ENCODE measurements at regions not wholly inside any gene's neighbourhood (a gene's known extent, or its start where the extent isn't known, plus 50 kb on each side); places are given as distances from the start of the nearest gene placed in this dataset.

GRCh38 chr1:73953586-73953985 lies 244.4 kb downstream of the LRRIQ3 start:
- no peak overlapping the region for H3K4me3 ChIP-seq
- no peak overlapping the region for H3K27ac ChIP-seq
- no peaks in the 10 kb centered on the region for H3K9me3 ChIP-seq (ENCODE audit: low read depth)
- H3K4me1 ChIP-seq (ENCODE audit: insufficient read depth) = no peaks in the 10 kb centered on the region
- no peak overlapping the region for H3K4me2 ChIP-seq (ENCODE audit: unreplicated experiment)
- H3K9ac ChIP-seq = no peak overlapping the region
- H3K9me2 ChIP-seq (ENCODE audit: insufficient read depth) = no peaks in the 10 kb centered on the region
- no peaks in the 10 kb centered on the region for H3F3A ChIP-seq (ENCODE audit: insufficient read depth)
- H3K79me2 ChIP-seq (ENCODE audit: insufficient read depth) = no peaks in the 10 kb centered on the region
- no peaks in the 10 kb centered on the region for H4K20me1 ChIP-seq (ENCODE audit: insufficient read depth)
- in situ Hi-C loops (cut with MboI) = no loop called here
- no peak overlapping the region for H2AFZ ChIP-seq
- no peaks in the 10 kb centered on the region for H3K27me3 ChIP-seq (replicated peaks; ENCODE audit: insufficient read depth)
- 22 to 24% methylated on average over 4 of the region's 4 CpGs for WGBS, 2 experiments (ENCODE audit: low coverage in 1 of 2, low lambda C conversion rate in 2 of 2, missing lambda C conversion rate in 2 of 2)
- no peaks in the 10 kb centered on the region for H3K36me3 ChIP-seq (ENCODE audit: low read depth)
- no peak for TF ChIP-seq EZH2phosphoT487 (IDR thresholded peaks at IDR 0.05; ENCODE audit: insufficient read depth, low read depth)
- DNase-seq = no peak

- no peaks in the 10 kb centered on the region for H3K9me3 ChIP-seq (ENCODE audit: low read depth)
- H3K27ac ChIP-seq = no peak overlapping the region
- no peak for TF ChIP-seq EZH2phosphoT487 (IDR thresholded peaks at IDR 0.05; ENCODE audit: insufficient read depth, low read depth)
- TF ChIP-seq EZH2 (IDR thresholded peaks at IDR 0.05; ENCODE audit: insufficient read depth, poor library complexity, severe bottlenecking) = no peak
- H3K27me3 ChIP-seq (replicated peaks; ENCODE audit: insufficient read depth) = no peaks in the 10 kb centered on the region
- 32 to 41% methylated on average over 5 of the region's 5 CpGs for WGBS, 2 experiments (ENCODE audit: low coverage in 1 of 2, low lambda C conversion rate in 2 of 2, missing lambda C conversion rate in 2 of 2)
- H3K9me2 ChIP-seq (ENCODE audit: insufficient read depth) = no peaks in the 10 kb centered on the region
- no peak overlapping the region for H3K4me3 ChIP-seq
- H3K36me3 ChIP-seq (ENCODE audit: low read depth) = no peaks in the 10 kb centered on the region
- no peaks in the 10 kb centered on the region for H3F3A ChIP-seq (ENCODE audit: insufficient read depth)
- H3K9ac ChIP-seq = no peak overlapping the region
- no peak overlapping the region for H3K4me2 ChIP-seq (ENCODE audit: unreplicated experiment)
- no peaks in the 10 kb centered on the region for H3K79me2 ChIP-seq (ENCODE audit: insufficient read depth)
- DNase-seq = no peak
- H3K4me1 ChIP-seq (ENCODE audit: insufficient read depth) = no peaks in the 10 kb centered on the region
- in situ Hi-C loops (cut with MboI) = no loop called here
- no peaks in the 10 kb centered on the region for H4K20me1 ChIP-seq (ENCODE audit: insufficient read depth)
- no peak overlapping the region for H2AFZ ChIP-seq
These were observed 244.8 kb downstream of the LRRIQ3 start for GRCh38 chr1:73953186-73953585.

- Histone ChIP-seq H3K4me3 (no peak overlapping the region), H3K27me3 (replicated peaks; ENCODE audit: insufficient read depth) (no peaks in the 10 kb centered on the region)
- in situ Hi-C loops (cut with MboI) = no loop called here
These were observed 249.9 kb downstream of the LRRIQ3 start for GRCh38 chr1:73948055-73948454.

GRCh38 chr1:73947009-73947408 lies 251.0 kb downstream of the LRRIQ3 start:
- Histone ChIP-seq H3K9me2 (ENCODE audit: insufficient read depth) (no peaks in the 10 kb centered on the region), H3K27ac (no peak overlapping the region), H3K4me1 (ENCODE audit: insufficient read depth) (no peaks in the 10 kb centered on the region), H3K9ac (no peak overlapping the region), H3K9me3 (ENCODE audit: low read depth) (no peaks in the 10 kb centered on the region), H4K20me1 (ENCODE audit: insufficient read depth) (no peaks in the 10 kb centered on the region), H3K79me2 (ENCODE audit: insufficient read depth) (no peaks in the 10 kb centered on the region), H3K27me3 (replicated peaks; ENCODE audit: insufficient read depth) (no peaks in the 10 kb centered on the region), H3K4me2 (ENCODE audit: unreplicated experiment) (no peak overlapping the region), H2AFZ (no peak overlapping the region), H3K4me3 (no peak overlapping the region), H3K36me3 (ENCODE audit: low read depth) (no peaks in the 10 kb centered on the region), H3F3A (ENCODE audit: insufficient read depth) (no peaks in the 10 kb centered on the region)
- in situ Hi-C loops (cut with MboI) = no loop called here
- 40 to 59% methylated on average over 3 of the region's 3 CpGs for WGBS, 2 experiments (ENCODE audit: low coverage in 1 of 2, low lambda C conversion rate in 2 of 2, missing lambda C conversion rate in 2 of 2)
- no peak for DNase-seq
- TF ChIP-seq EZH2phosphoT487 (IDR thresholded peaks at IDR 0.05; ENCODE audit: insufficient read depth, low read depth) (no peak), EZH2 (IDR thresholded peaks at IDR 0.05; ENCODE audit: insufficient read depth, poor library complexity, severe bottlenecking) (no peak)

More at GRCh38 chr1:73948055-73948454, 249.9 kb downstream of the LRRIQ3 start:
- Histone ChIP-seq H3K27ac (no peak overlapping the region), H3K4me2 (ENCODE audit: unreplicated experiment) (no peak overlapping the region), H3K36me3 (ENCODE audit: low read depth) (no peaks in the 10 kb centered on the region), H2AFZ (no peak overlapping the region), H3K79me2 (ENCODE audit: insufficient read depth) (no peaks in the 10 kb centered on the region), H3K9ac (no peak overlapping the region), H3K9me3 (ENCODE audit: low read depth) (no peaks in the 10 kb centered on the region), H4K20me1 (ENCODE audit: insufficient read depth) (no peaks in the 10 kb centered on the region), H3K9me2 (ENCODE audit: insufficient read depth) (no peaks in the 10 kb centered on the region), H3K4me1 (ENCODE audit: insufficient read depth) (no peaks in the 10 kb centered on the region), H3F3A (ENCODE audit: insufficient read depth) (no peaks in the 10 kb centered on the region)
- DNase-seq = no peak
- TF ChIP-seq EZH2 (IDR thresholded peaks at IDR 0.05; ENCODE audit: insufficient read depth, poor library complexity, severe bottlenecking) (no peak), EZH2phosphoT487 (IDR thresholded peaks at IDR 0.05; ENCODE audit: insufficient read depth, low read depth) (no peak)

- TF ChIP-seq EZH2phosphoT487 (IDR thresholded peaks at IDR 0.05; ENCODE audit: insufficient read depth, low read depth) = no peak
- no peak for TF ChIP-seq EZH2 (IDR thresholded peaks at IDR 0.05; ENCODE audit: insufficient read depth, poor library complexity, severe bottlenecking)
- Histone ChIP-seq H3K9ac (no peak overlapping the region), H4K20me1 (ENCODE audit: insufficient read depth) (no peaks in the 10 kb centered on the region), H3K9me3 (ENCODE audit: low read depth) (no peaks in the 10 kb centered on the region), H3K79me2 (ENCODE audit: insufficient read depth) (no peaks in the 10 kb centered on the region), H3F3A (ENCODE audit: insufficient read depth) (no peaks in the 10 kb centered on the region), H3K27me3 (replicated peaks; ENCODE audit: insufficient read depth) (no peaks in the 10 kb centered on the region), H3K4me1 (ENCODE audit: insufficient read depth) (no peaks in the 10 kb centered on the region), H3K9me2 (ENCODE audit: insufficient read depth) (no peaks in the 10 kb centered on the region), H3K27ac (no peak overlapping the region), H3K36me3 (ENCODE audit: low read depth) (no peaks in the 10 kb centered on the region), H3K4me2 (ENCODE audit: unreplicated experiment) (no peak overlapping the region), H3K4me3 (no peak overlapping the region), H2AFZ (no peak overlapping the region)
- in situ Hi-C loops (cut with MboI) = no loop called here
- WGBS, 2 experiments (ENCODE audit: low coverage in 1 of 2, low lambda C conversion rate in 2 of 2, missing lambda C conversion rate in 2 of 2) = 0% methylated on average over 1 of the region's 1 CpG
- DNase-seq = no peak
These were observed 254.7 kb downstream of the LRRIQ3 start for GRCh38 chr1:73943270-73943669.
